Upper lobe of left lung (tissue), 6 donors: ENCODE measurements at regions not wholly inside any gene's neighbourhood (a gene's known extent, or its start where the extent isn't known, plus 50 kb on each side); places are given as distances from the start of the nearest gene placed in this dataset.

ENCODE experiments used
- ATAC-seq, 2 donors: fragments of 200-7000 bp; cut with Tn5 transposase; one replicate each; pipeline ENCODE4 v1.9.1; 2022; ENCODE audit warnings: mild to moderate bottlenecking in 2 of 2, moderate library complexity in 2 of 2; ENCODE audit not compliant: low FRiP score in 2 of 2
- DNase-seq, 2 donors: peaks; one replicate each; pipeline ENCODE4 v3.0.0-alpha.2; 2019 to 2020
- H3K27ac ChIP-seq, 4 donors: fragments of 200-600 bp; sonication (generic); one replicate each; pipeline ENCODE4 v1.5.1; 2016 to 2019
- H3K27me3 ChIP-seq, 4 donors: fragments of 200-600 bp; sonication (generic); one replicate each; pipeline ENCODE4 v1.5.1; 2017 to 2019
- H3K36me3 ChIP-seq, 4 donors: fragments of 200-600 bp; sonication (generic); one replicate each; pipeline ENCODE4 v1.5.1; 2016 to 2019
- H3K4me1 ChIP-seq, 4 donors: fragments of 200-600 bp; sonication (generic); one replicate each; pipeline ENCODE4 v1.5.1; 2018 to 2019
- H3K4me3 ChIP-seq, 4 donors: fragments of 200-600 bp; sonication (generic); one replicate each; pipeline ENCODE4 v1.5.1; 2017 to 2019; ENCODE audit warnings: mild to moderate bottlenecking in 2 of 4, moderate library complexity in 1 of 4
- H3K9me3 ChIP-seq, 4 donors: fragments of 200-600 bp; sonication (generic); one replicate each; pipeline ENCODE4 v1.5.1; 2018 to 2019
- EP300 ChIP-seq, 4 donors: sonication (generic); formaldehyde crosslinking; IDR thresholded peaks; one replicate each; pipeline ENCODE4 v1.5.1; 2017; ENCODE audit warnings: antibody characterized with exemption in 4 of 4, control low read depth in 2 of 4
- POLR2A ChIP-seq, 4 donors: fragments of 450-650 bp; IDR thresholded peaks; one replicate each; pipeline ENCODE4 v1.5.1; 2016 to 2017; ENCODE audit warnings: antibody characterized with exemption in 4 of 4, mild to moderate bottlenecking in 2 of 4
- POLR2AphosphoS5 ChIP-seq, 2 donors: sonication (generic); formaldehyde crosslinking; IDR thresholded peaks; one replicate each; pipeline ENCODE4 v1.5.1; 2017; ENCODE audit warnings: antibody characterized with exemption in 2 of 2
- WGBS, 2 donors: methylation state at CpG; one replicate each; pipeline ENCODE4 v1.1.5; 2017 to 2018; 5-methylcytosine and 5-hydroxymethylcytosine counted together
- TF ChIP-seq, protein P1 (sequence below), 6 experiments: fragments of 450-650 bp in 4 of 6; fragments of 200-600 bp in 2 of 6; sonication (generic) in 2 of 6; IDR thresholded peaks; one replicate each; pipeline ENCODE4 v1.5.1; 2016 to 2019; ENCODE audit warnings: antibody characterized with exemption in 6 of 6
- donor health status: DM: no; HTN: no; CAD: no; lungs with moderate emphysema.
- donor health status: DM: no; HTN: yes; CAD: no; lungs with severe emphysema.

- 10 to 22% methylated on average over 31 of the region's 34 CpGs for WGBS, 2 donors
- Histone ChIP-seq H3K9me3 (no peaks in the 10 kb centered on the region), H3K36me3 (no peaks in the 10 kb centered on the region), H3K4me1 (peaks cover 4 to 12% (median 5%) of the 10 kb centered on the region in 4 donors), H3K4me3 (peak overlapping the region in 3 of 4 donors; percentile 33 to 49 (median 45)), H3K27ac (peak overlapping the region; percentile 37 to 74 (median 59)), H3K27me3 (no peaks in the 10 kb centered on the region)
- ATAC-seq (peak; percentile 91 to 96), DNase-seq (peak; percentile 75 to 91)
- TF ChIP-seq EP300 (IDR thresholded peaks at IDR 0.05) (no peak), POLR2AphosphoS5 (IDR thresholded peaks at IDR 0.05) (peak in 1 of 2 donors; percentile 34)
Observed at GRCh38 chr7:54932818-54933543, 85.8 kb upstream of the EGFR start.

DNA sequence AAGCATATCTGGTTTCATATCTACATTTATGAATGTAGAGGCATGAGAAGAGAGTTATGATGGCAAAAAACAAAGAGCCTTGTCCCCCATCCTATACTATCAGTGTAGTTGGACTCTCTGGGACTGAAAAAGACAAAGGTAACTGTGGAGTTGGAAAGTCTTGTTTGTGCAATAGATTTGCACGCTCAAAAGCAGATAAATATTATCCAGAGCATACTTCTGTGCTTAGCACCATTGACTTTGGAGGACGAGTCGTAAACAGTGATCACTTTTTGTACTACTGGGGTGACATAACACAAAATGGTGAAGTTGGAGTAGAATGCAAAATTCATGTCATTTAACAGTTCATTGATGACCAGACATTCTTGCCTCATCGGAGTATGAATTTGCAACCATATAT, 85.2 kb upstream of the EGFR start:
- TF ChIP-seq, protein P1, sequence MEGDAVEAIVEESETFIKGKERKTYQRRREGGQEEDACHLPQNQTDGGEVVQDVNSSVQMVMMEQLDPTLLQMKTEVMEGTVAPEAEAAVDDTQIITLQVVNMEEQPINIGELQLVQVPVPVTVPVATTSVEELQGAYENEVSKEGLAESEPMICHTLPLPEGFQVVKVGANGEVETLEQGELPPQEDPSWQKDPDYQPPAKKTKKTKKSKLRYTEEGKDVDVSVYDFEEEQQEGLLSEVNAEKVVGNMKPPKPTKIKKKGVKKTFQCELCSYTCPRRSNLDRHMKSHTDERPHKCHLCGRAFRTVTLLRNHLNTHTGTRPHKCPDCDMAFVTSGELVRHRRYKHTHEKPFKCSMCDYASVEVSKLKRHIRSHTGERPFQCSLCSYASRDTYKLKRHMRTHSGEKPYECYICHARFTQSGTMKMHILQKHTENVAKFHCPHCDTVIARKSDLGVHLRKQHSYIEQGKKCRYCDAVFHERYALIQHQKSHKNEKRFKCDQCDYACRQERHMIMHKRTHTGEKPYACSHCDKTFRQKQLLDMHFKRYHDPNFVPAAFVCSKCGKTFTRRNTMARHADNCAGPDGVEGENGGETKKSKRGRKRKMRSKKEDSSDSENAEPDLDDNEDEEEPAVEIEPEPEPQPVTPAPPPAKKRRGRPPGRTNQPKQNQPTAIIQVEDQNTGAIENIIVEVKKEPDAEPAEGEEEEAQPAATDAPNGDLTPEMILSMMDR (IDR thresholded peaks at IDR 0.05): no peak
- TF ChIP-seq POLR2A (IDR thresholded peaks at IDR 0.05): no peak
- TF ChIP-seq POLR2AphosphoS5 (IDR thresholded peaks at IDR 0.05): no peak
- ATAC-seq (peak in 1 of 2 donors; percentile 5), DNase-seq (no peak)
- Histone ChIP-seq H3K36me3 (no peaks in the 10 kb centered on the region), H3K4me1 (peaks cover 4 to 12% (median 5%) of the 10 kb centered on the region in 4 donors), H3K27ac (peak overlapping the region in 3 of 4 donors; percentile 45 to 74 (median 73)), H3K9me3 (no peaks in the 10 kb centered on the region), H3K4me3 (peak overlapping the region in 3 of 4 donors; percentile 33 to 49 (median 45)), H3K27me3 (no peaks in the 10 kb centered on the region)
- 49 to 69% methylated on average over 4 of the region's 4 CpGs for WGBS, 2 donors

DNA sequence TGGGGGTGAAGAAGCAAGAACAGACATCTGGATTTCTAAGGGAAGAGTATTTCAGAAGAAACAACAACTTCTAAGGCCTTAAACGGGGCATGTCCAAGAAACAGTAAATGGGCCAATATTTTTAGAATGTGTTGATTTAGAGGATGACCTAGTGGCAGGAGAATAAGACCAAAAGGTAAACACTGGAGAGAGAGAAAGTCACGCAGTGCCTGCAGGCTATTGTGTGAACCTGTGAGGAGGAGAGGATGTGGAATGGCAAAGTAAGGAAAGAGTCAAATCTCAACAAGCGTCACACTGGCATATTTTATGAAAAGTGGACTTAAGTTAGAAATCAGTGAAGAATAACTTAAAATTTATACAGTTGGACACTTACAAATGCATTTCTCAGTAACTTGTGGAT, 78.1 kb upstream of the EGFR start:
- Histone ChIP-seq H3K36me3 (no peaks in the 10 kb centered on the region), H3K4me1 (peaks cover 0 to 4% (median 0%) of the 10 kb centered on the region in 4 donors), H3K27me3 (no peaks in the 10 kb centered on the region), H3K4me3 (no peak overlapping the region), H3K9me3 (no peaks in the 10 kb centered on the region), H3K27ac (no peak overlapping the region)
- 71 to 83% methylated on average over 3 of the region's 3 CpGs for WGBS, 2 donors
- ATAC-seq (no peak), DNase-seq (no peak)
- TF ChIP-seq POLR2A (IDR thresholded peaks at IDR 0.05) (no peak), EP300 (IDR thresholded peaks at IDR 0.05) (no peak), POLR2AphosphoS5 (IDR thresholded peaks at IDR 0.05) (no peak)
- TF ChIP-seq, protein P1 (IDR thresholded peaks at IDR 0.05): no peak

DNA sequence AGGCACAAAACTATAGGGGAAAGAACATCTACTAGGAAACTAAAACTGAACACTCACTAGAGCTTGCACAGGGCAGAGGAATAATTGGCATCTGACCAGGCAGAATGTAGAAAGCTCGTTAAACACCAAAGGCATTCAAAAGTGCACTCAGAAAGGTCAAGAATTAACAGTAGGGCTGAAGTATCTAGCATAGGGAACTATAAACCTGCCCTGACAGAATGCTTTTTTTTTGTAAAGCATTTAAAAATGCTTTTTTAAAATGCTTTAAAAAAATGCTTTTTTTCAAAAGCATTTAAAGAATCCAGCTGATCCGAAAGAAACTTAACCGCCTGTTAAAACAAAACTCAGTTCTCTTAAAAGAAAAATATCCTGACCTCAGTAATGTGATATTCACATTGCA, 74.6 kb upstream of the EGFR start:
- Histone ChIP-seq H3K27ac (no peak overlapping the region), H3K4me1 (peaks cover 0 to 4% (median 0%) of the 10 kb centered on the region in 4 donors), H3K9me3 (no peaks in the 10 kb centered on the region), H3K4me3 (no peak overlapping the region), H3K27me3 (no peaks in the 10 kb centered on the region), H3K36me3 (no peaks in the 10 kb centered on the region)
- WGBS, 2 donors: 56 to 58% methylated on average over 3 of the region's 3 CpGs
- TF ChIP-seq, protein P1 (IDR thresholded peaks at IDR 0.05): no peak
- TF ChIP-seq POLR2A (IDR thresholded peaks at IDR 0.05) (no peak), POLR2AphosphoS5 (IDR thresholded peaks at IDR 0.05) (no peak), EP300 (IDR thresholded peaks at IDR 0.05) (no peak)
- DNase-seq (peak in 1 of 2 donors; percentile 51), ATAC-seq (peak in 1 of 2 donors; percentile 46)

DNA sequence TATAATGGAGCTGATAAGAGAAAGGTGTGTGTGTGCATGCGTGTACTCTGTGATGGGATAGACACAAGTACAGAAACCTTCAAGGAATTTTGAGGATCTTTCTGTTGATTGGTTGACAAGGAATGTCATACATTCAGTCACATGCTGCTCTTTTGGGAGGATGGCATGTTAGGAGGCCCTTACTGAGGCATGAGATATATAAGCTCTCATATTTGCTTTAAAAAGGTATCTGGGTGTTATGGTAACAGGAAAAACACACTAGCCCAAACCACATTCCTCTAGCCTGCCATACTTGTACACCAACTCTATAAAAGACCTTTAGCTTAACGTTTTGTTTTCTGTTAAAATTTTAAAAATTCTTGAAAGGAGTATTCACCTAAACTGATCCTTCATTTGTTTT, 72.5 kb upstream of the EGFR start:
- H3K4me3 ChIP-seq: no peak overlapping the region
- peak overlapping the region in 1 of 4 donors; percentile 1 for H3K27ac ChIP-seq
- TF ChIP-seq POLR2AphosphoS5 (IDR thresholded peaks at IDR 0.05) (no peak), EP300 (IDR thresholded peaks at IDR 0.05) (no peak), POLR2A (IDR thresholded peaks at IDR 0.05) (no peak)
- TF ChIP-seq, protein P1 (IDR thresholded peaks at IDR 0.05): no peak
- WGBS, 2 donors: 76 to 77% methylated on average over 2 of the region's 2 CpGs
- H3K27me3 ChIP-seq: no peaks in the 10 kb centered on the region
- DNase-seq: no peak
- ATAC-seq: peak in 1 of 2 donors; percentile 71
- H3K9me3 ChIP-seq: no peaks in the 10 kb centered on the region
- H3K36me3 ChIP-seq: no peaks in the 10 kb centered on the region
- H3K4me1 ChIP-seq: peaks cover 0 to 4% (median 0%) of the 10 kb centered on the region in 4 donors
